Calu3 (cell line): ENCODE measurements at regions not wholly inside any gene's neighbourhood (a gene's known extent, or its start where the extent isn't known, plus 50 kb on each side); places are given as distances from the start of the nearest gene placed in this dataset.

Experiments used
- BruUV-seq: library from RNA; stranded (reverse); fragments of 400-500 nt; replicated peaks from 2 replicates; lab custom pipeline; 2021; lab: Mats Ljungman, UMichigan
- CTCF ChIA-PET: fragments of 300-600 bp; sonication (Branson Sonifier 250); formaldehyde crosslinking; loops from one replicate; lab custom pipeline; 2022; ENCODE audit warnings: antibody characterized with exemption; lab: Charles Lee
- DNase-seq: peaks from one replicate; pipeline ENCODE4 v3.0.0; 2022
- H3K27ac Mint-ChIP-seq: one replicate; pipeline ENCODE4 v1.8.0; 2022; ENCODE audit warnings: mixed read lengths; ENCODE audit not compliant: unreplicated experiment
- H3K27me3 Mint-ChIP-seq: one replicate; pipeline ENCODE4 v1.8.0; 2022; ENCODE audit warnings: mixed read lengths; ENCODE audit not compliant: unreplicated experiment
- H3K36me3 Mint-ChIP-seq: one replicate; pipeline ENCODE4 v1.8.0; 2022; ENCODE audit warnings: mild to moderate bottlenecking, moderate library complexity, mixed read lengths; ENCODE audit not compliant: insufficient read depth, unreplicated experiment
- H3K4me1 Mint-ChIP-seq: one replicate; pipeline ENCODE4 v1.8.0; 2022; ENCODE audit warnings: mild to moderate bottlenecking, low read depth, mixed read lengths; ENCODE audit not compliant: unreplicated experiment
- H3K4me3 Mint-ChIP-seq: one replicate; pipeline ENCODE4 v1.8.0; 2022; ENCODE audit warnings: mild to moderate bottlenecking, low read depth, moderate library complexity, mixed read lengths; ENCODE audit not compliant: unreplicated experiment
- H3K9me3 Mint-ChIP-seq: one replicate; pipeline ENCODE4 v1.8.0; 2022; ENCODE audit warnings: low read depth, mixed read lengths; ENCODE audit not compliant: unreplicated experiment
- CTCF ChIP-seq: fragments of 200-600 bp; IDR thresholded peaks from one replicate; pipeline ENCODE4 v1.8.0; 2022; ENCODE audit warnings: antibody characterized with exemption; ENCODE audit not compliant: unreplicated experiment
- intact Hi-C: fragments of 100-400 bp; cut with micrococcal nuclease; formaldehyde crosslinking; loops from one replicate; pipeline ENCODE4 v1.10.0; 2022; ENCODE audit not compliant: unreplicated experiment

DNA sequence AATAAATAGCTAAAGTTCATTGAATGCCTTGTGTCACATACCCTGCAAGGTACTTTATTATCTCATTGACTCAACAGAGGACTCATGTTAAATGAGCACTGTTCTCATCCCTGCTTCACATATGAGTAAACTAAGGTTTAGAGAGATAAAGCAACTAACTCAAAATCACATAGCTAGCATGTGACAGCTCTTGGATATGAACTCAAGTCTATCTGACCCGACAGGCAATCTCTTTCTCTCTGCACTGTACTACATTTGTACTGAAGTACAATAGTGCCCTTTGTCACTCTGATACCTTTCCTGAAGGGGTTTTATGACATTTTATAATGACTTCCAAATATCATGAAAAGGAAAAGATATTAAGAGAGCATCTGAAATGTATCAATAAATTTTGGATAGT is 297.5 kb upstream of the UBE2E3 start:
- DNase-seq, result no peak
- Mint-ChIP-seq H3K4me3 (no peak overlapping the region), H3K4me1 (no peaks in the 10 kb centered on the region), H3K27ac (no peak overlapping the region), H3K27me3 (no peaks in the 10 kb centered on the region), H3K9me3 (no peaks in the 10 kb centered on the region), H3K36me3 (no peaks in the 10 kb centered on the region)
- no peak for TF ChIP-seq CTCF
- no TSS peak for BruUV-seq
- CTCF ChIA-PET, result no interaction called here
- intact Hi-C loops, result no loop called here

GRCh38 chr2:180679693-180680092 is 300.7 kb upstream of the UBE2E3 start:
- intact Hi-C loops, result loop anchor here (10.0 kb wide), 1 partner anchor 555 kb away; no protein-coding TSS in a partner anchor
- Mint-ChIP-seq H3K27me3 (no peaks in the 10 kb centered on the region), H3K4me1 (peaks cover 25% of the 10 kb centered on the region), H3K36me3 (no peaks in the 10 kb centered on the region), H3K27ac (no peak overlapping the region), H3K4me3 (no peak overlapping the region), H3K9me3 (no peaks in the 10 kb centered on the region)
- DNase-seq, result no peak
- no peak for TF ChIP-seq CTCF
- BruUV-seq, result no TSS peak
- CTCF ChIA-PET, result no interaction called here

- no peaks in the 10 kb centered on the region for H3K27me3 Mint-ChIP-seq
- DNase-seq, result no peak
- CTCF ChIA-PET, result no interaction called here
- H3K27ac Mint-ChIP-seq, result no peak overlapping the region
- H3K9me3 Mint-ChIP-seq, result no peaks in the 10 kb centered on the region
- H3K4me1 Mint-ChIP-seq, result peaks cover 29% of the 10 kb centered on the region
- no peak overlapping the region for H3K4me3 Mint-ChIP-seq
- no peaks in the 10 kb centered on the region for H3K36me3 Mint-ChIP-seq
- no peak for TF ChIP-seq CTCF
- intact Hi-C loops, result loop anchor here (10.0 kb wide), 1 partner anchor 554 kb away; no protein-coding TSS in a partner anchor
- no TSS peak for BruUV-seq
These were observed 301.8 kb upstream of the UBE2E3 start for GRCh38 chr2:180678625-180678972.

DNA sequence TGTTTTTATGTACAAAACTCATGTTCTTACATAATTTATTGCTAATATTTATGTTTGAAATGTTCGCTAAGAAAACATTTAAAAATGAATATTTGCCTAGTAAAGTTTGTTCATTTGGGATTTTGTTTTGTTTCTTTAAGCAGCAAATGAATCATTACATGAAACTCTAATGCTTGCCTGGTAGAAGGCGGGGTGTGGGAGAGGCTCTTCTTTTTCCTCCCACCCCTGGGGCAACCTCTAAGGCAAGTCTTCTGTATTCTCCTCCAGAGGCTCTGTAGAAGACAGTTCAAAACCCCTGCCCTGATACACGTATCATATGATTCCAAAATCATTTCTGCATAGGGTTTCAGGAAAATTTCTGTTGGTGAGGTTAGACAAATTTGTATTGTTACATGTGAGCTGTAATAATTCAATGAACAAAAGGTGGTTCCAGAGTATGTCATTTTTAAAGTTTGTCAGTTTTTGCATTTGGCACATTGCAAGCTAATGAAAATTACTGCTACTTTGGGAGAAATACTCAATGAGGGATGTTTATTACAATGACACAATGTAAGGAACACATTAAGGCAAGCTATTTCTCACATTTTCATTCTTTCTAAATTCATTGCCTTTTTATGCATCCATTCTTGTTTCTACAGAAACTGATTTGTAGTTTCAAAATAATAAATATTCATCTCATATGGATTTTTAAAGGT is 302.3 kb upstream of the UBE2E3 start:
- H3K27me3 Mint-ChIP-seq, result no peaks in the 10 kb centered on the region
- no peaks in the 10 kb centered on the region for H3K36me3 Mint-ChIP-seq
- CTCF ChIA-PET, result interaction anchor here (1.0 kb wide), 1 partner anchor 33 kb away, joined by 4 read pairs; no protein-coding TSS in a partner anchor
- H3K27ac Mint-ChIP-seq, result no peak overlapping the region
- intact Hi-C loops, result loop anchor here (10.0 kb wide), 1 partner anchor 553 kb away; no protein-coding TSS in a partner anchor
- H3K4me1 Mint-ChIP-seq, result peaks cover 29% of the 10 kb centered on the region
- DNase-seq, result no peak
- H3K4me3 Mint-ChIP-seq, result no peak overlapping the region
- no TSS peak for BruUV-seq
- no peak for TF ChIP-seq CTCF
- no peaks in the 10 kb centered on the region for H3K9me3 Mint-ChIP-seq
